HCT116 (cell line): ENCODE measurements at regions not wholly inside any gene's neighbourhood (a gene's known extent, or its start where the extent isn't known, plus 50 kb on each side); places are given as distances from the start of the nearest gene placed in this dataset.

Experiments used
- ATAC-seq: fragments of 200-7000 bp; cut with Tn5 transposase; 2 replicates; pipeline ENCODE4 v1.9.1; 2020; ENCODE audit warnings: mild to moderate bottlenecking, moderate library complexity
- BruUV-seq: library from RNA; stranded (reverse); fragments of 400-500 nt; replicated peaks from 2 replicates; lab custom pipeline; 2021; lab: Mats Ljungman, UMichigan
- CTCF ChIA-PET: fragments of 300-600 bp; sonication (Branson Sonifier 250); formaldehyde crosslinking; loops from one replicate; lab custom pipeline; 2021; ENCODE audit warnings: antibody characterized with exemption; lab: Charles Lee
- POLR2A ChIA-PET: fragments of 300-600, 350-600 bp; sonication (Branson Sonifier 250); formaldehyde crosslinking; loops from one replicate; lab custom pipeline; 2021; ENCODE audit warnings: antibody characterized with exemption; lab: Charles Lee
- RAD21 ChIA-PET, 2 experiments: fragments of 300-600 bp; sonication (Branson Sonifier 250); formaldehyde crosslinking; loops; one replicate each; lab custom pipeline; 2023; ENCODE audit warnings: low total read pairs in 2 of 2; ENCODE audit not compliant: uncharacterized antibody in 2 of 2, unreplicated experiment in 2 of 2, low non-redundant PET in 1 of 2; lab: Charles Lee
- DNase-seq: peaks from one replicate; pipeline ENCODE4 v3.0.0-alpha.2; 2010; ENCODE audit warnings: low read depth, low spot score
- H2AFZ ChIP-seq: fragments of 200-600 bp; shearing (Covaris generic), sonication (generic); 2 replicates; pipeline ENCODE4 v1.6.1; 2017; ENCODE audit warnings: low read depth, mixed run types, mixed read lengths, antibody characterized with exemption, low read length; ENCODE audit not compliant: poor library complexity, severe bottlenecking
- H3K27ac ChIP-seq: 2 replicates; pipeline ENCODE4 v1.5.1; 2012; ENCODE audit warnings: low read depth, low read length
- H3K27me3 ChIP-seq: fragments of 200-600 bp; sonication (generic); 2 replicates; pipeline ENCODE4 v1.6.1; 2016; ENCODE audit warnings: mixed run types, low read length, mixed read lengths; ENCODE audit not compliant: insufficient read depth
- H3K36me3 ChIP-seq, 2 experiments: fragments of 200-500 bp in 1 of 2; fragments of 200-600 bp in 1 of 2; sonication (Bioruptor generic) in 1 of 2; sonication (generic) in 1 of 2; 2 replicates each; pipeline versions ENCODE4 v1.5.1 to v1.6.1; 2014 to 2016; ENCODE audit warnings: low read length in 2 of 2, inconsistent platforms in 1 of 2, mixed read lengths in 1 of 2, mixed run types in 1 of 2; ENCODE audit not compliant: insufficient read depth in 2 of 2, control insufficient read depth in 1 of 2
- H3K4me1 ChIP-seq, 2 experiments: fragments of 200-600 bp in 1 of 2; sonication (generic) in 1 of 2; 2 replicates each; pipeline versions ENCODE4 v1.5.1 to v1.6.1; 2012 to 2017; ENCODE audit warnings: low read length in 2 of 2, inconsistent platforms in 1 of 2, mild to moderate bottlenecking in 1 of 2, mixed read lengths in 1 of 2, mixed run types in 1 of 2, moderate library complexity in 1 of 2; ENCODE audit not compliant: insufficient read depth in 2 of 2, control insufficient read depth in 1 of 2
- H3K4me2 ChIP-seq: fragments of 200-600 bp; sonication (generic); 2 replicates; pipeline ENCODE4 v1.6.1; 2017; ENCODE audit warnings: mixed run types, low read length, mixed read lengths
- H3K4me3 ChIP-seq, 2 experiments: fragments of 200-600 bp in 1 of 2; sonication (generic) in 1 of 2; replicated peaks in 1 of 2; 2 replicates each; pipeline ENCODE4 v1.5.1; 2011 to 2016; ENCODE audit warnings: low read length in 2 of 2, control low read depth in 1 of 2, low read depth in 1 of 2, mild to moderate bottlenecking in 1 of 2, mixed read lengths in 1 of 2, mixed run types in 1 of 2
- H3K79me2 ChIP-seq: fragments of 200-600 bp; sonication (generic); 2 replicates; pipeline ENCODE4 v1.6.1; 2017; ENCODE audit warnings: mild to moderate bottlenecking, mixed run types, low read length, moderate library complexity, mixed read lengths; ENCODE audit not compliant: insufficient read depth
- H3K9ac ChIP-seq: fragments of 200-600 bp; sonication (generic); 2 replicates; pipeline ENCODE4 v1.6.1; 2016; ENCODE audit warnings: low read length, mixed read lengths
- H3K9me2 ChIP-seq: fragments of 200-600 bp; sonication (generic), shearing (Covaris generic); 2 replicates; pipeline ENCODE4 v1.6.1; 2017; ENCODE audit warnings: mixed run types, mild to moderate bottlenecking, moderate library complexity; ENCODE audit not compliant: insufficient read depth
- H3K9me3 ChIP-seq, 2 experiments: fragments of 200-500 bp in 1 of 2; fragments of 200-600 bp in 1 of 2; sonication (Bioruptor generic) in 1 of 2; sonication (generic) in 1 of 2; 2 replicates each; pipeline ENCODE4 v1.6.1; 2014 to 2017; ENCODE audit warnings: low read length in 2 of 2, mixed read lengths in 2 of 2, inconsistent platforms in 1 of 2, low read depth in 1 of 2, mild to moderate bottlenecking in 1 of 2, mixed run types in 1 of 2, moderate library complexity in 1 of 2; ENCODE audit not compliant: control insufficient read depth in 1 of 2, insufficient read depth in 1 of 2
- H4K20me1 ChIP-seq: fragments of 200-600 bp; sonication (generic), shearing (Covaris generic); 2 replicates; pipeline ENCODE4 v1.6.1; 2017; ENCODE audit warnings: mixed run types, mild to moderate bottlenecking, moderate library complexity; ENCODE audit not compliant: insufficient read depth
- CBX3 ChIP-seq: IDR thresholded peaks from 2 replicates; pipeline ENCODE4 v1.6.1; 2012; ENCODE audit warnings: low read depth
- EGR1 ChIP-seq: IDR thresholded peaks from 2 replicates; pipeline ENCODE4 v1.6.1; 2012; ENCODE audit warnings: low read depth
- EZH2 ChIP-seq: fragments of 200-600 bp; sonication (generic); IDR thresholded peaks from 2 replicates; pipeline ENCODE4 v1.6.1; 2017; ENCODE audit warnings: antibody characterized with exemption, mixed run types
- EZH2phosphoT487 ChIP-seq: fragments of 200-600 bp; IDR thresholded peaks from 2 replicates; pipeline ENCODE4 v1.6.1; 2018; ENCODE audit warnings: antibody characterized with exemption, borderline replicate concordance
- FOSL1 ChIP-seq: IDR thresholded peaks from 2 replicates; pipeline ENCODE4 v1.6.1; 2012; ENCODE audit warnings: low read depth
- JUND ChIP-seq: IDR thresholded peaks from 2 replicates; pipeline ENCODE4 v1.6.1; 2012
- POLR2A ChIP-seq: IDR thresholded peaks from 2 replicates; pipeline ENCODE4 v1.7.0; 2011; ENCODE audit warnings: borderline replicate concordance; ENCODE audit not compliant: insufficient read depth, insufficient read length; ENCODE audit errors: extremely low read depth
- POLR2AphosphoS5 ChIP-seq: IDR thresholded peaks from 2 replicates; pipeline ENCODE4 v1.6.1; 2011; ENCODE audit warnings: mild to moderate bottlenecking, low read depth, low read length, moderate library complexity
- TCF7L2 ChIP-seq: IDR thresholded peaks from 2 replicates; pipeline ENCODE4 v1.7.0; 2011; ENCODE audit warnings: borderline replicate concordance, inconsistent platforms; ENCODE audit not compliant: insufficient read depth, insufficient read length; ENCODE audit errors: extremely low read depth
- ZFX ChIP-seq: fragments of 450-650 bp; IDR thresholded peaks from 2 replicates; pipeline ENCODE4 v1.6.1; 2017
- ZNF274 ChIP-seq: fragments of 200-500 bp; sonication (Bioruptor generic); IDR thresholded peaks from 2 replicates; pipeline ENCODE4 v1.6.1; 2014; ENCODE audit warnings: mild to moderate bottlenecking, low read depth, low read length, inconsistent platforms
- intact Hi-C: fragments of 100-400 bp; cut with micrococcal nuclease; formaldehyde crosslinking; loops from 2 replicates; pipeline ENCODE4 v1.10.0; 2022
- TF ChIP-seq, protein P1 (sequence below): IDR thresholded peaks from 2 replicates; pipeline ENCODE4 v1.6.1; 2012; ENCODE audit warnings: low read depth

DNA sequence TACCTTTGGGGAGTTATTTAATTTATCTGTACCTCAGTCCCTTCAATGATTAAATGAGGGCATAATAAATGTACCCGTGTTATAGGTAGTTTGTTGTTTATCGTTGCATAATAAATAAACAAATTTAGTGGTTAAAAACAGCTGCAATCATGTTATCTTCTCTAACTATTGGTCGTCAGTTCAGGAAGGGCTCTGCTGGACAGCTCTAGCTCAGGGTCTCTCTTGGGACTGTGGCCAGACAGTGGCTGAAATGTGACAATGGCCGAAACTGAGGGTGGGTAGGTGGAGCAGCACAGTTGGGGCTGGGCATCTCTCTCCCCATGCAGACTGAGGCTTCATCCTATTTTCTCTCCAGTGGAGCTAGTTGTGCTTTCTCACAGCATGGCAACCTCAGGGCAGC lies 632.1 kb upstream of the HS6ST1 start:
- no peak for DNase-seq
- RAD21 ChIA-PET, result no interaction called here
- ATAC-seq, result no peak
- CTCF ChIA-PET, result no interaction called here
- Histone ChIP-seq H3K9me3 (no peaks in the 10 kb centered on the region), H4K20me1 (no peaks in the 10 kb centered on the region), H2AFZ (no peak overlapping the region), H3K27ac (no peak overlapping the region), H3K9me2 (no peaks in the 10 kb centered on the region), H3K4me3 (no peak overlapping the region), H3K79me2 (no peaks in the 10 kb centered on the region), H3K36me3 (no peaks in the 10 kb centered on the region), H3K4me2 (no peak overlapping the region), H3K27me3 (peaks cover 19% of the 10 kb centered on the region), H3K4me1 (no peaks in the 10 kb centered on the region), H3K9ac (no peak overlapping the region)
- BruUV-seq, result no TSS peak
- TF ChIP-seq ZFX (no peak), TCF7L2 (no peak), ZNF274 (no peak), EZH2phosphoT487 (no peak), FOSL1 (no peak)
- TF ChIP-seq, protein P1, sequence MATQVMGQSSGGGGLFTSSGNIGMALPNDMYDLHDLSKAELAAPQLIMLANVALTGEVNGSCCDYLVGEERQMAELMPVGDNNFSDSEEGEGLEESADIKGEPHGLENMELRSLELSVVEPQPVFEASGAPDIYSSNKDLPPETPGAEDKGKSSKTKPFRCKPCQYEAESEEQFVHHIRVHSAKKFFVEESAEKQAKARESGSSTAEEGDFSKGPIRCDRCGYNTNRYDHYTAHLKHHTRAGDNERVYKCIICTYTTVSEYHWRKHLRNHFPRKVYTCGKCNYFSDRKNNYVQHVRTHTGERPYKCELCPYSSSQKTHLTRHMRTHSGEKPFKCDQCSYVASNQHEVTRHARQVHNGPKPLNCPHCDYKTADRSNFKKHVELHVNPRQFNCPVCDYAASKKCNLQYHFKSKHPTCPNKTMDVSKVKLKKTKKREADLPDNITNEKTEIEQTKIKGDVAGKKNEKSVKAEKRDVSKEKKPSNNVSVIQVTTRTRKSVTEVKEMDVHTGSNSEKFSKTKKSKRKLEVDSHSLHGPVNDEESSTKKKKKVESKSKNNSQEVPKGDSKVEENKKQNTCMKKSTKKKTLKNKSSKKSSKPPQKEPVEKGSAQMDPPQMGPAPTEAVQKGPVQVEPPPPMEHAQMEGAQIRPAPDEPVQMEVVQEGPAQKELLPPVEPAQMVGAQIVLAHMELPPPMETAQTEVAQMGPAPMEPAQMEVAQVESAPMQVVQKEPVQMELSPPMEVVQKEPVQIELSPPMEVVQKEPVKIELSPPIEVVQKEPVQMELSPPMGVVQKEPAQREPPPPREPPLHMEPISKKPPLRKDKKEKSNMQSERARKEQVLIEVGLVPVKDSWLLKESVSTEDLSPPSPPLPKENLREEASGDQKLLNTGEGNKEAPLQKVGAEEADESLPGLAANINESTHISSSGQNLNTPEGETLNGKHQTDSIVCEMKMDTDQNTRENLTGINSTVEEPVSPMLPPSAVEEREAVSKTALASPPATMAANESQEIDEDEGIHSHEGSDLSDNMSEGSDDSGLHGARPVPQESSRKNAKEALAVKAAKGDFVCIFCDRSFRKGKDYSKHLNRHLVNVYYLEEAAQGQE, result peak; percentile 24
- POLR2A ChIA-PET, result no interaction called here
- intact Hi-C loops, result no loop called here

DNA sequence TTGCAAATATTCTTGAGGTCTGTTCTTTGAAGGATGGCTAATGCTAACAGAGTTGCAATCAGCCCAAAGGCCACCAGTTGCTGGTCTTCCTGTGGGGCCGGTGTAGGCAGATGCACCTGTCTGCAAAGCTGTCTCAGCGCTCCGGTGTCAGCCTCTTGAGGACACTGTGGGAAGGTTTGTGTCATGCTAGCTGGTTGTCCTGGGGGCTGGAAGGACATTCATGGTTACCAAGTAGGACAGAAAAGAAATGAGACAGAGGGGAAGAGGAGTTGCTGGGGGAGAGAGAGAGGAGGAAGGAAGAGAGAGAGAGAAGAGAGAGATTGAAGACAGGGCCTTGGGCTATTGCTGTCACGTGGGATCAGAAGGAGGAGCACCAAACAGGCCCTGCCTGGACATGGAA lies 639.6 kb upstream of the HS6ST1 start:
- Histone ChIP-seq H3K79me2 (no peaks in the 10 kb centered on the region), H3K4me1 (no peaks in the 10 kb centered on the region), H4K20me1 (no peaks in the 10 kb centered on the region), H3K4me3 (no peak overlapping the region), H3K27me3 (peaks cover 8% of the 10 kb centered on the region; the same call in 1 of the 2 replicates), H3K9me2 (no peaks in the 10 kb centered on the region), H2AFZ (no peak overlapping the region), H3K27ac (no peak overlapping the region), H3K9me3 (no peaks in the 10 kb centered on the region), H3K9ac (no peak overlapping the region), H3K4me2 (no peak overlapping the region), H3K36me3 (no peaks in the 10 kb centered on the region)
- DNase-seq (no peak), ATAC-seq (no peak)
- ChIA-PET POLR2A (no interaction called here), CTCF (no interaction called here), RAD21 (no interaction called here)
- intact Hi-C loops, result no loop called here
- no TSS peak for BruUV-seq
- TF ChIP-seq JUND (no peak), EGR1 (no peak), CBX3 (no peak), POLR2AphosphoS5 (no peak), EZH2 (no peak), ZNF274 (no peak), ZFX (no peak), POLR2A (no peak)
- TF ChIP-seq, protein P1, result no peak
